Muscle layer of duodenum (tissue), 2 donors: ENCODE measurements at regions not wholly inside any gene's neighbourhood (a gene's known extent, or its start where the extent isn't known, plus 50 kb on each side); places are given as distances from the start of the nearest gene placed in this dataset.
"Not testable (repeated sequence)": the region's sequence is repeated elsewhere in the genome, so short reads cannot be mapped to it uniquely, and the experiment has no call there.

Source experiments
- H3K27ac ChIP-seq: one replicate; pipeline ENCODE4 v1.7.0; 2013; ENCODE audit warnings: mild to moderate bottlenecking, low read length
- H3K27me3 ChIP-seq: one replicate; pipeline ENCODE4 v1.7.0; 2013; ENCODE audit warnings: low read depth, mild to moderate bottlenecking, control low read depth, low read length
- H3K36me3 ChIP-seq, 2 donors: one replicate each; pipeline ENCODE4 v1.7.0; 2013; ENCODE audit warnings: low read length in 2 of 2, control low read depth in 1 of 2, mild to moderate bottlenecking in 1 of 2; ENCODE audit not compliant: insufficient read depth in 2 of 2, control insufficient read depth in 1 of 2
- H3K4me1 ChIP-seq, 2 donors: one replicate each; pipeline ENCODE4 v1.7.0; 2013; ENCODE audit warnings: low read length in 2 of 2, mild to moderate bottlenecking in 2 of 2, control low read depth in 1 of 2, moderate library complexity in 1 of 2; ENCODE audit not compliant: insufficient read depth in 2 of 2, control insufficient read depth in 1 of 2
- H3K4me3 ChIP-seq, 2 donors: one replicate each; pipeline ENCODE4 v1.7.0; 2013; ENCODE audit warnings: low read length in 2 of 2, low read depth in 1 of 2, mild to moderate bottlenecking in 1 of 2
- H3K9me3 ChIP-seq, 2 donors: one replicate each; pipeline ENCODE4 v1.7.0; 2013; ENCODE audit warnings: low read length in 2 of 2, control low read depth in 1 of 2, mild to moderate bottlenecking in 1 of 2; ENCODE audit not compliant: control insufficient read depth in 1 of 2
- donor health status: healthy.

DNA sequence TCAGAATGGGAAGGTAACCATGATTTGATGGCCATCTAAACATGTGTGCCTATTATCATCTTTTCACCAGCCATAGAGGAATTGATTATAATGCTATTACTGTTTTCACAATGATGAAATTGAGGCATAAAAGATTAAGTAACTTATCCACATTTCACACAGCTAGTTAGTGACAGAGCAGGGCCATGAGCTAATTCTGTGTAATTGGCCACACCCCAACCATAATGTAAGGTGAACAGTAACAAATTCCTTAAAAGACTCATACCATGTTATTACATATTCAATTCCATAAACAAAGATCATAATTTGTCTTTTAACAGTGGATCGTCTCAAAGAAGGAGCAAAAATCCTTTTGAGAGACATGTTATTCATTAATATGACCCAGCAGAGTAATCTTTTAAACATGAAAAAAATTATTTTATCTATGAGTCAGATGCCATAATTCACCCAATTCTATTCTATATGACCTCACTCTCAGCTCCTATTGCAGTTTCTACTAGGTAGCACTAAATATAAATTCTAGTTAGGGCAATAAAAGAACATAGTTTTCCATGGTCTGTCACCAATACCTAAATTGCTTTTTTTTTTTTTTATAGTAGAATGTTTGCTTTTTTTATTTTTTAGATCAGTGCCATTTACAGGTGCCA lies 475.8 kb upstream of the SLC39A10 start:
- Histone ChIP-seq H3K27ac (no peak overlapping the region), H3K4me1 (no peaks in the 10 kb centered on the region), H3K9me3 (no peaks in the 10 kb centered on the region), H3K4me3 (no peak overlapping the region), H3K36me3 (no peaks in the 10 kb centered on the region), H3K27me3 (no peaks in the 10 kb centered on the region)

DNA sequence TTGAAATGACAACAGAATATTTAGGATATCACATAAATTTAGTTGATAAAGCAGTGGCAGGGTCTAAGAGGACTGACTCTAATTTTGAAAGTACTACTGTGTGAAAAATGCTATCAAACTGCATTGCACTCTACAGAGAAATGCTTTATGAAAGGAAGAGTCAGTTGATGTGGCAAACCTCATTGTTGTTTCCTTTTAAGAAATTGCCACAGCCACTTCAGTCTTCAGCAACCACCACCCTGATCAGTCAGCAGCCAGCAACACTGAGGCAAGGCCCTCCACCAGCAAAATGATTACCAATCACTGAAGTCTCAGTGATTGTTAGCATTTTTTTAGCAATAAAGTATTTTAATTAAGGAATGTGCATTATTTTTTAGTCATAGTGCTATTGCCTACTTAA lies 488.7 kb upstream of the SLC39A10 start:
- no peaks in the 10 kb centered on the region for H3K27me3 ChIP-seq
- no peaks in the 10 kb centered on the region for H3K9me3 ChIP-seq
- no peaks in the 10 kb centered on the region for H3K36me3 ChIP-seq
- H3K4me1 ChIP-seq = no peaks in the 10 kb centered on the region
- no peak overlapping the region for H3K27ac ChIP-seq
- no peak overlapping the region for H3K4me3 ChIP-seq

DNA sequence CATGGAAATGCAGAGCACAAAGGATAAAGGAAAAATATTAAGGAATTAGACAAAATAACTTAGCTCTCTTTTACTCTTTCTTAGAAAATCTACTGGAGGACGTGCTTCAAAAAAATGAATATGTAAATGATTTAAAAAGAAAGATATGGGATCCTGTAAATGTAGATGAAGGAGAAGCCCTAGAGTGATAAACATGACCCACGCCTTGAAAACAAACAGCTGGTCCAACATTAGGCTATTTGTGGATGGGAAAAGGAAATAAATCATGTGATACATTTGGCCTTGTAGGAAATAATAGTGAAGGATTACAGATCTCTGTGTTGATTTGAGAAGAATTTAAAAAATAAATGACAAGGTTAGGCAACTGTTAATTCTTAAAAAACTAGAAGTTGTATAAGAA lies 492.1 kb upstream of the SLC39A10 start:
- Histone ChIP-seq H3K4me3 (no peak overlapping the region), H3K36me3 (no peaks in the 10 kb centered on the region), H3K9me3 (no peaks in the 10 kb centered on the region), H3K27ac (no peak overlapping the region), H3K27me3 (no peaks in the 10 kb centered on the region), H3K4me1 (no peaks in the 10 kb centered on the region)

DNA sequence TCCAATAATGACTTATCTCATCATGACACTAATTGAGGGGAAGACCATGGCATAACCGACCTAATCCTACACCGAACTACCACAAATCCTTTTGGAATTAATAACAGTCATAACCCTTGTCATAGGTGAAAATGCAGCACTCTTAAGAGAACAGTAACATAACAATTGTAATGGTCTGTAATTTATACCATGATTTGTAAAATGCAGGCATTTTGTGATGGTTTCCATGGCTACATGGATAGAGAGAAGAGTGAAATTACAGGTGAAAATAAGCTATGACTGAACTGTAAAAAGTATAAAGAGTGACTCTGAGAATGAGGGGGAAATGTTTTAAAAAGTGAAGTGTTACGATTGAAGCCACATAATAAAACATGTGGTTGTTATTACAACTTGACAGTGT lies 494.1 kb upstream of the SLC39A10 start:
- Histone ChIP-seq H3K4me1 (no peaks in the 10 kb centered on the region), H3K9me3 (no peaks in the 10 kb centered on the region), H3K36me3 (no peaks in the 10 kb centered on the region), H3K4me3 (no peak overlapping the region), H3K27me3 (no peaks in the 10 kb centered on the region), H3K27ac (no peak overlapping the region)

DNA sequence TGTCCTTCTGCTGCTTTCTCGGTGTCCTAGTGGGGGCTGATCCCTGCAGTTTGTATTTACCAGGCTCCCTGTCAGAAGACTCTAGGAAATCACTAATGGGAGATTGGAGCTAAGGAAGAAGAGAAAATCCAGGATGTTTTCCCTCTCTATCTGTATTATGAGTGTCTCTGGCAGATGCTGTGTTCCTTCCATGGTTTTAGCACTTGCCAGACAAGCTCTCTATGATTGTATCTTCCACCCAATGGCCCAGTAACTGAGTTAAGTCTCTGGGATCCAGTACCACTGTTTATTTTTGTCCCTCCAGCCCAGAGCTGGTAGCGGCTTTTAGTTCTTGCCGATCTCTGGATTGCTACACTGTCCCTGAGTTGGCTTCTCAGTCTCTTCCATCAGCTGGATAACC lies 494.8 kb upstream of the SLC39A10 start:
- Histone ChIP-seq H3K9me3 (no peaks in the 10 kb centered on the region), H3K36me3 (no peaks in the 10 kb centered on the region), H3K4me1 (no peaks in the 10 kb centered on the region), H3K4me3 (no peak overlapping the region), H3K27me3 (no peaks in the 10 kb centered on the region), H3K27ac (no peak overlapping the region)

DNA sequence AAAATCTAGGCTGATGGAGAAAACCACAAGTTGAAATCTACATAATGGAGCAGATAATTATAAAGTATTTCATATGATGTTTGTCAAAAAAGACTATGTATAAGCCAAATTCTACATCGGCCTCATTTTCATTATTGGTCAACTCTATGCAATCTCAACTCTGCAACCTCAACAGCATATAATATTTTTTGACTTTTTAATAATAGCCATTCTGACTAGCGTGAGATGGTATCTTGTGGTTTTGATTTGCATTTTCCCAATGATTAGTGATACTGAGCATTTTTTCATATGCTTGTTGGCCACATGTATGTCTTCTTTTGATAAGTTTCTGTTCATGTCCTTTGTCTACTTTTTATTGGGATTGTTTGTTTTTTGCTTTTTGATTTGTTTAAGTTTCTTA lies 496.1 kb upstream of the SLC39A10 start:
- no peaks in the 10 kb centered on the region for H3K27me3 ChIP-seq
- H3K9me3 ChIP-seq = no peaks in the 10 kb centered on the region
- no peaks in the 10 kb centered on the region for H3K4me1 ChIP-seq
- no peaks in the 10 kb centered on the region for H3K36me3 ChIP-seq
- no peak overlapping the region for H3K27ac ChIP-seq
- no peak overlapping the region for H3K4me3 ChIP-seq

DNA sequence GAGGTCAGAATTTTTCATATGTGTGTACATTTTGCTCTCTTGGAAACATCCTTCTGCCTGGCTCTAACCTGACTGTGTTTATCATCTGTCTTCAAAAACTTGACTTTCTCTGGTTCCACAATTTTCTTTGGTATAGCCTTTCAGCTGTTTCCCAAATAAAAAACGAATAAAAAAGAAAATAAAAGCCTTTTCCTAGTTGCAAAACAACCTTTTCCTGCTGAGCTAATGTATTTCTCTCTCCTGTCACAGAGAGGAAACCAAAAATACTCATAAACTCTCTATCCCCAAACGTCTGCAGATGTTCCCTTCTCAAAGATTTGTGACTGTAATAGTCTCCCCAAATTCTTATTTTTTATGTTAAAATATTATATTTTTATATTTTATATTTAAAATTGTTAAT lies 505.3 kb upstream of the SLC39A10 start:
- H3K36me3 ChIP-seq = no peaks in the 10 kb centered on the region
- no peak overlapping the region for H3K4me3 ChIP-seq
- no peaks in the 10 kb centered on the region for H3K9me3 ChIP-seq
- no peaks in the 10 kb centered on the region for H3K27me3 ChIP-seq
- H3K4me1 ChIP-seq = no peaks in the 10 kb centered on the region
- no peak overlapping the region for H3K27ac ChIP-seq

DNA sequence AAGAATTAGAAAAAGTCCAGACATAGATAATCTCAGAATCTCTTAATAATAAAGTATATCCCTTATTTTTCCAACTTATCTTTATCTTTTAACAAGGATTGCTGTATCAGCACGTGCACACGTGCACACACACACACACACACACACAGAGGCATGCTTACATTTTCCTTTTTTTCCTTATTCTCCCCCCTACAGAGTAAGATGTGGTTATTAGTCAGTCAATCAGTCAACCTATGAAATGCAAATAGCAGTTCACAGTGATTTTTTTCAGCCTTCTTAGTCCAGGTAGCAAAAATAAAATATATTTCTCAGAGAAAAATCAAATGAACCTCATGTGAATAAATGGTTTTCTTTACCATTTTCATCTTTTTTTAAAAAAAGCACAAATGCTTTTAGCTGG lies 506.2 kb upstream of the SLC39A10 start:
- no peak overlapping the region for H3K27ac ChIP-seq
- no peaks in the 10 kb centered on the region for H3K36me3 ChIP-seq
- H3K4me3 ChIP-seq = no peak overlapping the region
- H3K4me1 ChIP-seq = no peaks in the 10 kb centered on the region
- H3K9me3 ChIP-seq = no peaks in the 10 kb centered on the region
- no peaks in the 10 kb centered on the region for H3K27me3 ChIP-seq

DNA sequence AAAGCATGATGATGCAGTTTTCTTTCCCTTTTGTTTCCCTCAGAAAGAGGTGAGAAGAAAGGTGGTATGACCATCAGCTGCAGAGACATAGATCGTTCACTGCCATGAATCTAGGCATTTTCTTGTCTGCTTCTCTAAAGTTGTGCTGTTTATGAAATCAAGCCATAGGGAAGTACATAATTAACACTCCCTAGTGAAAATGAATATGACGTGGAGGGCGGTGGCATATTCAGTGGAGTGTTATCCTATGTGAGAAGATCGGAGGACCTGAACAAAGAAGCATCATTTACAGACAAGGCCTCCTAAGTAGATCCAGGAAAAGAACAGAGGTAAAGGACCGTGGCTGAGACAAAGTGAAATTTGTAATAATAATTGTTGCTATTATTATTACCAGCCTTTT lies 509.0 kb upstream of the SLC39A10 start:
- Histone ChIP-seq H3K36me3 (no peaks in the 10 kb centered on the region), H3K4me1 (no peaks in the 10 kb centered on the region), H3K27ac (no peak overlapping the region), H3K27me3 (no peaks in the 10 kb centered on the region), H3K9me3 (peaks cover 0 to 3% of the 10 kb centered on the region in 2 donors), H3K4me3 (no peak overlapping the region)

DNA sequence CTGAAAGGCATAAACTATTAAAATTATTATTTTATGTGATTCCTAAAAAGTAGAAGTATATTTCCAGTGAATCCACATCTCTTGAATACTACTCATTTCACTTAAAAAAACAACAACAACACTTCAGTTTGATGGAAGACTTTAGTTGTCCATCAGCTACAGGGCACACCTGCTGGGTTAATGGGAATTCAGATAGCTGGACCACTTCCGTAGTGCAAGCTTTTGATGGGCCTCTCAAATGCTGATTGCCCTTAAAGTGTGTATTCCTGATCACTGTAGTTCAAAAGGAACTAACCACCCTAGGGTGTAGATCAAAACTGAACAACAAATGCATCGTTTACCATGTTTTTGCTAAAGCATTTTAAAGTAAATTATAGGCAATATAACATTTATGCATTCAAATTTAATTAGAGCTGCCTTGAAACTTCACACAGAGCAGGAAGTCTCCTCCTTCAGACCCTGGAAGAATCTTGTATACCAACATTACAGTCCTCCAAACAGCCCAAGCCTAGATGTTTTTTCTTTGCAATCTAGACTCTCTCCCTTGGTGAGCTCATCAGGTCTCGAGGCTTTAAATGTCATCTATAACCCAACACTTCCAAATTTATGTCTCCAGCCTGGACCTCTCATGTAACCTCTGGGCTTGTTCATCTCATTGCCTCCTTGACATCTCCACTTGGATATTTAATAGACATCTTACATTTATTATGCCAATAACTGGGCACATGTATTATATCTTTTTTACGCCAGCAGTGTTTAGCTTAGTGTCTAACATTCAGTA lies 510.1 kb upstream of the SLC39A10 start:
- Histone ChIP-seq H3K4me1 (no peaks in the 10 kb centered on the region), H3K27me3 (no peaks in the 10 kb centered on the region), H3K9me3 (peaks cover 0 to 5% of the 10 kb centered on the region in 2 donors), H3K4me3 (no peak overlapping the region), H3K36me3 (no peaks in the 10 kb centered on the region), H3K27ac (no peak overlapping the region)

DNA sequence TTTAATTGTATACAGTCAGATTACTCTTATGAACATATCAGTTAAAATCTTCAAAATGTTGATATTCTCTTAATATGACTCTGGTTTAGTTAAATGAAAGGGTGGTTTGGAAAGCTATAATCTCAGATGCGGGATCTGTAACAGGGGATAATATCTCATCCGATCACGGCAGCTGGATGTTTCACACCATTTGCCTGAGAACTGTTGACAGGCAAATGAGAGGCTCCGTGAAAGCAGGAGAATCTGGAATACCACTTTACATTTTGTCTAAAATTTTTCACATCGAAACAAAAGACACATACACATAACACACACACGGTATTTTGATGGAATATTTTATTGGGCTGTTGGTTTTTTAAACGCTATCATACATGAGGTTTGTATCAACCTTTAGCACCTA lies 518.6 kb upstream of the SLC39A10 start:
- Histone ChIP-seq H3K9me3 (peaks cover 0 to 5% of the 10 kb centered on the region in 2 donors), H3K4me1 (no peaks in the 10 kb centered on the region), H3K4me3 (no peak overlapping the region), H3K27me3 (no peaks in the 10 kb centered on the region), H3K36me3 (no peaks in the 10 kb centered on the region), H3K27ac (no peak overlapping the region)

DNA sequence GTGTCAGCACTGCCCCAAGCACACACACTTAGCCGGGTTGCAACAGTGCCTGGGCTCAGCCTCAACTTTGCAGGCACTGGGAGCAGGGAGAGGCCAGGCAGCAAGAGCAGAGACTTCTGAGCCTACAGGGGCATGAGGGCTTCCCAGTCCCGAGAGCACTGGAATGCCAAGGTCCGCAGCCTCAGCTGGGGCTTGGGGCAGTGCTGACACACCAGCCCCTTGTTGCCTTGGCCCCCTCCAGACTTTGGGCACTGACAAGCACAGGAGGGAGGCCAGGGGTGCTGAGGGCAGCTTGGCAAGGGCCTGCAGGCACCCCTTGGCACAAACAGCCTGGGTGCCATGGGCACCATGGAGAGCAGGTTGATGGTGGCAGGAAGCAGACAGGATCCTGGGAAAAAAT lies 531.1 kb upstream of the SLC39A10 start:
- not testable (repeated sequence) for H3K9me3 ChIP-seq, H3K27ac ChIP-seq, H3K4me3 ChIP-seq, H3K36me3 ChIP-seq, H3K4me1 ChIP-seq, H3K27me3 ChIP-seq
